ENCODE measurements at regions not wholly inside any gene's neighbourhood (a gene's known extent, or its start where the extent isn't known, plus 50 kb on each side); places are given as distances from the start of the nearest gene placed in this dataset.
"Not testable (repeated sequence)": the region's sequence is repeated elsewhere in the genome, so short reads cannot be mapped to it uniquely, and the experiment has no call there.

GRCh38 chr9:90073186-90073945 is 468.6 kb downstream of the GADD45G start (continued):
- TF ChIP-seq USF1 (IDR thresholded peaks at IDR 0.05; ENCODE audit: borderline replicate concordance, extremely low read length, insufficient read depth, low read depth, low read length) (no peak), SMAD1 (IDR thresholded peaks at IDR 0.05; ENCODE audit: low read depth, partially characterized antibody) (no peak), CEBPB (IDR thresholded peaks at IDR 0.05; ENCODE audit: borderline replicate concordance in 1 of 2, low read depth in 2 of 2, low read length in 2 of 2) (no peak), HDAC6 (IDR thresholded peaks at IDR 0.05; ENCODE audit: unreplicated experiment) (no peak), BHLHE40 (IDR thresholded peaks at IDR 0.05; ENCODE audit: borderline replicate concordance in 1 of 2, low read depth in 2 of 2, low read length in 1 of 2) (no peak), ZSCAN29 (IDR thresholded peaks at IDR 0.05) (no peak)
- TF ChIP-seq, protein P1, sequence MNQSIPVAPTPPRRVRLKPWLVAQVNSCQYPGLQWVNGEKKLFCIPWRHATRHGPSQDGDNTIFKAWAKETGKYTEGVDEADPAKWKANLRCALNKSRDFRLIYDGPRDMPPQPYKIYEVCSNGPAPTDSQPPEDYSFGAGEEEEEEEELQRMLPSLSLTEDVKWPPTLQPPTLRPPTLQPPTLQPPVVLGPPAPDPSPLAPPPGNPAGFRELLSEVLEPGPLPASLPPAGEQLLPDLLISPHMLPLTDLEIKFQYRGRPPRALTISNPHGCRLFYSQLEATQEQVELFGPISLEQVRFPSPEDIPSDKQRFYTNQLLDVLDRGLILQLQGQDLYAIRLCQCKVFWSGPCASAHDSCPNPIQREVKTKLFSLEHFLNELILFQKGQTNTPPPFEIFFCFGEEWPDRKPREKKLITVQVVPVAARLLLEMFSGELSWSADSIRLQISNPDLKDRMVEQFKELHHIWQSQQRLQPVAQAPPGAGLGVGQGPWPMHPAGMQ (IDR thresholded peaks at IDR 0.05; ENCODE audit: borderline replicate concordance), result no peak

- BruUV-seq (replicated peaks), result no TSS peak
Measured at GRCh38 chr9:90074316-90074962, 469.6 kb downstream of the GADD45G start.

DNA sequence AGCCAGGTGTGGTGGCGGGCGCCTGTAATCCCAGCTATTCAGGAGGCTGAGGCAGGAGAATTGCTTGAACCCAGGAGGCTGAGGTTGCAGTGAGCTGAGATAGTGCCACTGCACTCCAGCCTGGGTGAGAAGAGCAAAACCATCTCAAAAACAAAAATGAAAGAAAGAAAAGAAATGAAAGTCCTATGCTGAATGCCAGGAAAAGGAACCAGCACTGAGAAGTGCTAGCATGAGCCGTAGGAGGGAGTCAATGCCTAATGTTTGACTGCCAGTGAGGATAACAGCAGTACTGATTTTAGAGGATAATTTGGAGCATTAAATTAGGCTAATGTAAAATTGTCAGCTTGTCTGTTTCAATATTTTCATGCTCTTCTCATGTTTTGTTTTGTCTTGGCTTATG is 472.8 kb downstream of the GADD45G start:
- CTCF ChIA-PET, result interaction anchor here (1.7 kb wide), 1 partner anchor 16 kb away, joined by 4 read pairs; no protein-coding TSS in a partner anchor
- intact Hi-C loops (cut with micrococcal nuclease; ENCODE audit: unreplicated experiment), result not testable (repeated sequence)
- SMC1A ChIA-PET (ENCODE audit: uncharacterized antibody, unreplicated experiment), result interaction anchor here (0.6 kb wide), 1 partner anchor 22 kb away, joined by 3 read pairs; no protein-coding TSS in a partner anchor

More at GRCh38 chr9:90074316-90074962, 469.6 kb downstream of the GADD45G start:
- in situ Hi-C loops (cut with MboI) (no loop called here), intact Hi-C loops (cut with micrococcal nuclease; ENCODE audit: unreplicated experiment) (no loop called here)
- TF ChIP-seq, protein P2, sequence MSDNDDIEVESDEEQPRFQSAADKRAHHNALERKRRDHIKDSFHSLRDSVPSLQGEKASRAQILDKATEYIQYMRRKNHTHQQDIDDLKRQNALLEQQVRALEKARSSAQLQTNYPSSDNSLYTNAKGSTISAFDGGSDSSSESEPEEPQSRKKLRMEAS (IDR thresholded peaks at IDR 0.05; ENCODE audit: low read depth, low read length), result no peak
- TF ChIP-seq JUNB (IDR thresholded peaks at IDR 0.05), result 0 out of 2 replicates have a peak, but pooled peaks have one; percentile 19
- Histone ChIP-seq H3K9me3 (replicated peaks; ENCODE audit: control insufficient read depth, insufficient read depth, low read length) (no peaks in the 10 kb centered on the region), H3K9ac (ENCODE audit: control insufficient read depth, insufficient read depth, low read length) (no peak overlapping the region), H3K4me1 (ENCODE audit: control insufficient read depth, insufficient read depth, low read length) (no peaks in the 10 kb centered on the region; the same call in 1 of the 2 replicates), H2AFZ (ENCODE audit: control insufficient read depth, low read depth, low read length) (no peak overlapping the region), H3K4me2 (ENCODE audit: control insufficient read depth, insufficient read depth) (no peak overlapping the region), H3K79me2 (ENCODE audit: control insufficient read depth, insufficient read depth, low read length) (no peaks in the 10 kb centered on the region), H4K20me1 (ENCODE audit: control insufficient read depth, insufficient read depth) (no peaks in the 10 kb centered on the region), H3K27ac (ENCODE audit: control insufficient read depth, insufficient read depth) (no peak overlapping the region), H3K36me3 (ENCODE audit: control insufficient read depth in 2 of 2, insufficient read depth in 2 of 2, low read length in 1 of 2) (no peaks in the 10 kb centered on the region), H3K4me3 (no peak overlapping the region), H3K27me3 (replicated peaks in 1 of 2; ENCODE audit: control insufficient read depth in 2 of 2, insufficient read depth in 2 of 2, low read length in 1 of 2) (0 out of 4 replicates have a peak, but pooled peaks cover 0 to 12% of the 10 kb centered on the region in 2 experiments)
- RAD21 ChIA-PET (ENCODE audit: unreplicated experiment), result no interaction called here
- ATAC-seq (no peak), FAIRE-seq (no peak), DNase-seq (ENCODE audit: low read depth, low spot score) (no peak)
- POLR2A ChIA-PET, result no interaction called here
- CTCF ChIA-PET, result no interaction called here
- 15% methylated on average over 3 of the region's 6 CpGs for WGBS (ENCODE audit: insufficient coverage, insufficient replicate concordance, low lambda C conversion rate, missing lambda C conversion rate)
- SMC1A ChIA-PET (ENCODE audit: uncharacterized antibody, unreplicated experiment), result no interaction called here

More for the DNA sequence above, 472.8 kb downstream of the GADD45G start:
- H3K9me3 ChIP-seq (replicated peaks; ENCODE audit: control insufficient read depth, insufficient read depth, low read length); H3K4me2 ChIP-seq (ENCODE audit: control insufficient read depth, insufficient read depth); H2AFZ ChIP-seq (ENCODE audit: control insufficient read depth, low read depth, low read length); RAD21 ChIA-PET (ENCODE audit: unreplicated experiment); DNase-seq (ENCODE audit: low read depth, low spot score); FAIRE-seq; H4K20me1 ChIP-seq (ENCODE audit: control insufficient read depth, insufficient read depth); H3K27ac ChIP-seq (ENCODE audit: control insufficient read depth, insufficient read depth); in situ Hi-C loops (cut with MboI); ATAC-seq; BruUV-seq (replicated peaks); POLR2A ChIA-PET; H3K4me3 ChIP-seq; H3K9ac ChIP-seq (ENCODE audit: control insufficient read depth, insufficient read depth, low read length); H3K79me2 ChIP-seq (ENCODE audit: control insufficient read depth, insufficient read depth, low read length); H3K27me3 ChIP-seq (replicated peaks in 1 of 2; ENCODE audit: control insufficient read depth in 2 of 2, insufficient read depth in 2 of 2, low read length in 1 of 2); H3K4me1 ChIP-seq (ENCODE audit: control insufficient read depth, insufficient read depth, low read length); H3K36me3 ChIP-seq (ENCODE audit: control insufficient read depth in 2 of 2, insufficient read depth in 2 of 2, low read length in 1 of 2): not testable (repeated sequence)
- 72% methylated on average over 3 of the region's 3 CpGs for WGBS (ENCODE audit: insufficient coverage, insufficient replicate concordance, low lambda C conversion rate, missing lambda C conversion rate)
